ENCODE measurements at regions not wholly inside any gene's neighbourhood (a gene's known extent, or its start where the extent isn't known, plus 50 kb on each side); places are given as distances from the start of the nearest gene placed in this dataset.

DNA sequence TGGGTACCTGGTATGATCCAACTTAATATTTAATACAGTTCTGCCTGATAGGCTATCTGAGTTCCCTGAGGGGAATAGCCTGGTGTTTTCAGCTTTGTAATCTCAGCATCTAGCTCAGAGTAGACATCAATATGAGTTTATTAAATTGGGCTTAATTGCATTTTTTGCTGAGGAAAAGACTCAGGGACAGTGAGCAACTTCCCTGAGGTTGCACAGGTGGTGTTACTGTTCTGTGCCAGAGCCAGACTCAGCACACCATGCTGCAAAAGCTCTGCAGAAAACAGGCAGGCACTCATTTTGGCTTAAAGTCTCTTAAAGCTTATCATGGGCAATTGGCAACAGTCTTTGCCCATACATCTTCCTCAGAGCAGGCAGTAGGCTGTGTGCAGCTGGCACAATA lies 90.5 kb upstream of the JUN start (continued):
- TF ChIP-seq CHD7 (IDR thresholded peaks at IDR 0.05; ENCODE audit: insufficient replicate concordance, low read length): no peak
- TF ChIP-seq TAF7 (optimal IDR thresholded peaks at IDR 0.05; ENCODE audit: borderline replicate concordance, low read depth, low read length): no peak
- TF ChIP-seq SP4 (IDR thresholded peaks at IDR 0.05; ENCODE audit: low read length): no peak
- TF ChIP-seq RBBP5 (IDR thresholded peaks at IDR 0.05; ENCODE audit: borderline replicate concordance, low read depth, low read length): no peak
- TF ChIP-seq POLR2AphosphoS5 (IDR thresholded peaks at IDR 0.05; ENCODE audit: low read depth, low read length): no peak
- no peak for TF ChIP-seq SRF (IDR thresholded peaks at IDR 0.05; ENCODE audit: low read depth, low read length)
- TF ChIP-seq ATF2 (IDR thresholded peaks at IDR 0.05; ENCODE audit: low read length): no peak
- TF ChIP-seq HDAC6 (IDR thresholded peaks at IDR 0.05; ENCODE audit: low read depth, low read length): no peak
- no peak for TF ChIP-seq TBP (IDR thresholded peaks at IDR 0.05; ENCODE audit: low read depth, low read length)
- TF ChIP-seq NRF1 (IDR thresholded peaks at IDR 0.05; ENCODE audit: low read depth, low read length): no peak
- TF ChIP-seq JUN (IDR thresholded peaks at IDR 0.05; ENCODE audit: low read depth, low read length): no peak
- TF ChIP-seq CEBPB (IDR thresholded peaks at IDR 0.05; ENCODE audit: low read depth, low read length): no peak

All from H1 (cell line).